ENCODE measurements at regions not wholly inside any gene's neighbourhood (a gene's known extent, or its start where the extent isn't known, plus 50 kb on each side); places are given as distances from the start of the nearest gene placed in this dataset.
A peak's percentile ranks its signal among the peaks of the same experiment; 100 is the strongest.

GRCh38 chr20:8073024-8073832, 53.7 kb upstream of the TMX4 start:
- DNase-seq (ENCODE audit: extremely low spot score, unreplicated experiment): no peak
- H3K27ac Mint-ChIP-seq: peak overlapping the region; percentile 40
- H3K27me3 Mint-ChIP-seq: no peaks in the 10 kb centered on the region
- peaks cover 5% of the 10 kb centered on the region for H3K9me3 Mint-ChIP-seq
- H3K4me1 Mint-ChIP-seq (ENCODE audit: unreplicated experiment): peaks cover 12% of the 10 kb centered on the region
- no peaks in the 10 kb centered on the region for H3K36me3 Mint-ChIP-seq
- H3K4me3 Mint-ChIP-seq: no peak overlapping the region
- TF ChIP-seq, protein P1, sequence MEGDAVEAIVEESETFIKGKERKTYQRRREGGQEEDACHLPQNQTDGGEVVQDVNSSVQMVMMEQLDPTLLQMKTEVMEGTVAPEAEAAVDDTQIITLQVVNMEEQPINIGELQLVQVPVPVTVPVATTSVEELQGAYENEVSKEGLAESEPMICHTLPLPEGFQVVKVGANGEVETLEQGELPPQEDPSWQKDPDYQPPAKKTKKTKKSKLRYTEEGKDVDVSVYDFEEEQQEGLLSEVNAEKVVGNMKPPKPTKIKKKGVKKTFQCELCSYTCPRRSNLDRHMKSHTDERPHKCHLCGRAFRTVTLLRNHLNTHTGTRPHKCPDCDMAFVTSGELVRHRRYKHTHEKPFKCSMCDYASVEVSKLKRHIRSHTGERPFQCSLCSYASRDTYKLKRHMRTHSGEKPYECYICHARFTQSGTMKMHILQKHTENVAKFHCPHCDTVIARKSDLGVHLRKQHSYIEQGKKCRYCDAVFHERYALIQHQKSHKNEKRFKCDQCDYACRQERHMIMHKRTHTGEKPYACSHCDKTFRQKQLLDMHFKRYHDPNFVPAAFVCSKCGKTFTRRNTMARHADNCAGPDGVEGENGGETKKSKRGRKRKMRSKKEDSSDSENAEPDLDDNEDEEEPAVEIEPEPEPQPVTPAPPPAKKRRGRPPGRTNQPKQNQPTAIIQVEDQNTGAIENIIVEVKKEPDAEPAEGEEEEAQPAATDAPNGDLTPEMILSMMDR (conservative IDR thresholded peaks at IDR 0.05): no peak

GRCh38 chr20:8074931-8075330, 55.4 kb upstream of the TMX4 start:
- Mint-ChIP-seq H3K4me1 (ENCODE audit: unreplicated experiment) (peaks cover 15% of the 10 kb centered on the region), H3K27me3 (no peaks in the 10 kb centered on the region), H3K9me3 (peaks cover 4% of the 10 kb centered on the region), H3K4me3 (no peak overlapping the region), H3K36me3 (no peaks in the 10 kb centered on the region), H3K27ac (no peak overlapping the region)
- TF ChIP-seq, protein P1 (conservative IDR thresholded peaks at IDR 0.05): no peak
- DNase-seq (ENCODE audit: extremely low spot score, unreplicated experiment): no peak

DNA sequence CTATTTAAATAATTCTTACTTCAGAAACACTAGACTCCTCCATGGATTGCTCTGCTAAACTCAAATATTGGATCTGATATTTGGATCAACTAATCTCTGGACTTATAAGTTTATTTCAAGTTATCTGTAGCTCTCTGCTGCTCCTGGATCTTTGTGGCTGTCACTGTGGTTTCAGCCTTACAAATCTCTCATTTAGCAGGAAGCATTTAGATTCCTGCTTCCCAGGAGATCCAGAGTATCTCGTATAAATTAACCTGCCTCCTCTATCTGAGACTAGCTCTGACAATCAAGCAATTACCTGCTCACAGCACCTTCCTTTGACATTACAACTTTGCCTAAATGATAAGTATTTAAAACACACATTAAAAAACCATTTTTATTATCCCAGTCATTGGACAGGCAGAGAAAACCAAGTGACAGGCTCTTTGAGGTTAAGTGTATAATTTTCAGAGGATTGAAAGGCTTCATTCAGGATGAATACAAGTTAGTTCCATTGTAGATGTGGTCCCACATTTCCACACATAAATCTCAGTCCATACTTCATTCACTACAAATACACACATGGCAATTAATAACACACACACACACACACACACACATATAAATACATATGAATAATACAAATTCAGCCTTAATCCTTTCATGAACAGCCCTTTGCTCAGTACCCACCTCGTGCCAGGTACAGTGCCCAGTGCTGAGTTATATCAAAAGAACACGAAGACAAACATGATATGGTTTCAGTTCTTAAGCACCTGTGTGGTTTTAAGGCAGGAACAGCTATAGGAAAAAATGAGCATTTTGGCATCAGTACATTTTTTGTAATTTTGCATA, 55.5 kb upstream of the PLCB1 start:
- no peak overlapping the region for H3K27ac Mint-ChIP-seq
- H3K9me3 Mint-ChIP-seq: peaks cover 4% of the 10 kb centered on the region
- H3K36me3 Mint-ChIP-seq: no peaks in the 10 kb centered on the region
- no peaks in the 10 kb centered on the region for H3K27me3 Mint-ChIP-seq
- H3K4me3 Mint-ChIP-seq: no peak overlapping the region
- TF ChIP-seq, protein P1 (conservative IDR thresholded peaks at IDR 0.05): no peak
- no peak for DNase-seq (ENCODE audit: extremely low spot score, unreplicated experiment)
- H3K4me1 Mint-ChIP-seq (ENCODE audit: unreplicated experiment): peaks cover 15% of the 10 kb centered on the region

DNA sequence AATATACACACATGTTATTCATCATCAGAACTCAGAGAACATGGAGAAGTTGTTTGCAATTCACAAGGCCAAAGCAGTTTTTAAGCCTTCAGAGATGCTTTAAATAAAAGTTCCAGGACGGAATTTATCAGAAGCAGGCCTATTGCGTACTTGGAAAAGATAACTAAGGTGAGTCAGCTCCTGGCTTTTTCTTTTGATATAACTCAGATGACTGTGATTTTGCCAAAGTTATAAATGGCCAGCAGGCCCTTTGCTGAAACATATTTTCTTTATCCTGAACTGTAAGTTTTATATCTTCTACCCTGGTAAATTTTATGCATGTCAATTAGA, 55.0 kb upstream of the PLCB1 start:
- no peak overlapping the region for H3K27ac Mint-ChIP-seq
- no peak for DNase-seq (ENCODE audit: extremely low spot score, unreplicated experiment)
- peaks cover 15% of the 10 kb centered on the region for H3K4me1 Mint-ChIP-seq (ENCODE audit: unreplicated experiment)
- TF ChIP-seq, protein P1 (conservative IDR thresholded peaks at IDR 0.05): no peak
- peaks cover 3% of the 10 kb centered on the region for H3K27me3 Mint-ChIP-seq
- no peaks in the 10 kb centered on the region for H3K36me3 Mint-ChIP-seq
- no peak overlapping the region for H3K4me3 Mint-ChIP-seq
- peaks cover 8% of the 10 kb centered on the region for H3K9me3 Mint-ChIP-seq

DNA sequence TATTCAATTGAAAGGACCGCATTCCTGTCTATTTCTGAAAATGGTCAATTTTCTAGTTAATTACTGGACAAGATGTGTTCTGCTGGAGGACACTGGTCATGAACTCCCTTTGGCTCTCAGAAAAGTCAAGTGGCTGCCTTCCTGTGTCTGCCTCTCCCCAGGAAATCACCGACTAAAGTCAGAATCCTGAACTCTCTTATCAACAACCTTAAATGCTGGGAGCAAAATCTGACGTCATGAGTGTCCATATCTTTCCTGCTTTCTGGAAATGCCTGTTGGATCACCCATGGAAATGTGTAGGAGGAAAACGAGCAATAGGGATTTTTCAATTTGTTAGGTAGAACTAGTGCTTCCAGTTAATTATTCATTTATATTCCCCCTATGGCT, 53.5 kb upstream of the PLCB1 start:
- H3K27ac Mint-ChIP-seq: no peak overlapping the region
- TF ChIP-seq, protein P1 (conservative IDR thresholded peaks at IDR 0.05): no peak
- H3K4me3 Mint-ChIP-seq: no peak overlapping the region
- H3K36me3 Mint-ChIP-seq: no peaks in the 10 kb centered on the region
- peaks cover 6% of the 10 kb centered on the region for H3K4me1 Mint-ChIP-seq (ENCODE audit: unreplicated experiment)
- H3K9me3 Mint-ChIP-seq: peaks cover 6% of the 10 kb centered on the region
- DNase-seq (ENCODE audit: extremely low spot score, unreplicated experiment): no peak
- H3K27me3 Mint-ChIP-seq: peaks cover 3% of the 10 kb centered on the region

Data from type B pancreatic cell (in vitro differentiated cells).